Natural killer cell (primary cell): ENCODE measurements at regions not wholly inside any gene's neighbourhood (a gene's known extent, or its start where the extent isn't known, plus 50 kb on each side); places are given as distances from the start of the nearest gene placed in this dataset.

Experiments used
- ATAC-seq, 3 donors: fragments of 150-1000 bp in 2 of 3; fragments of 200-7000 bp in 1 of 3; cut with Tn5 transposase; 1 replicate in 1 of 3; 2 replicates in 2 of 3; pipeline ENCODE4 v1.10.0; 2021; ENCODE audit warnings: mild to moderate bottlenecking in 2 of 3, moderate library complexity in 2 of 3
- DNase-seq, 2 donors: peaks; one replicate each; pipeline versions ENCODE4 v3.0.0 to v3.0.0-alpha.2; 2013 to 2021; ENCODE audit warnings: mixed read lengths in 1 of 2
- H3K27ac ChIP-seq: one replicate; pipeline ENCODE4 v1.5.1; 2013; ENCODE audit warnings: mild to moderate bottlenecking, low read length
- H3K27me3 ChIP-seq: one replicate; pipeline ENCODE4 v1.6.1; 2013; ENCODE audit warnings: low read length; ENCODE audit not compliant: control insufficient read depth, insufficient read depth
- H3K36me3 ChIP-seq: one replicate; pipeline ENCODE4 v1.6.1; 2013; ENCODE audit warnings: low read length; ENCODE audit not compliant: control insufficient read depth, insufficient read depth
- H3K4me1 ChIP-seq: one replicate; pipeline ENCODE4 v1.6.1; 2013; ENCODE audit warnings: low read length; ENCODE audit not compliant: control insufficient read depth, insufficient read depth
- H3K4me3 ChIP-seq: one replicate; pipeline ENCODE4 v1.5.1; 2013; ENCODE audit warnings: low read length
- H3K9me3 ChIP-seq: one replicate; pipeline ENCODE4 v1.6.1; 2013; ENCODE audit warnings: low read length; ENCODE audit not compliant: control insufficient read depth, insufficient read depth
- H3K27ac Mint-ChIP-seq, 2 donors: one replicate each; pipeline ENCODE4 v1.8.0; 2022; ENCODE audit warnings: mild to moderate bottlenecking in 2 of 2, mixed read lengths in 2 of 2, moderate library complexity in 1 of 2
- H3K27me3 Mint-ChIP-seq, 2 donors: one replicate each; pipeline ENCODE4 v1.8.0; 2022; ENCODE audit warnings: low read depth in 2 of 2, mixed read lengths in 2 of 2
- H3K36me3 Mint-ChIP-seq: one replicate; pipeline ENCODE4 v1.8.0; 2022; ENCODE audit warnings: mixed read lengths
- H3K4me1 Mint-ChIP-seq, 2 donors: one replicate each; pipeline ENCODE4 v1.8.0; 2022; ENCODE audit warnings: mixed read lengths in 2 of 2
- H3K4me3 Mint-ChIP-seq: one replicate; pipeline ENCODE4 v1.8.0; 2022; ENCODE audit warnings: mild to moderate bottlenecking, moderate library complexity, mixed read lengths
- H3K9me3 Mint-ChIP-seq, 2 donors: one replicate each; pipeline ENCODE4 v1.8.0; 2022; ENCODE audit warnings: mixed read lengths in 2 of 2
- WGBS: methylation state at CpG from one replicate; pipeline ENCODE4 v1.1.7; 2013; ENCODE audit warnings: missing lambda C conversion rate; ENCODE audit not compliant: insufficient coverage; 5-methylcytosine and 5-hydroxymethylcytosine counted together
- intact Hi-C: fragments of 100-400 bp; cut with micrococcal nuclease; formaldehyde crosslinking; loops from one replicate; pipeline ENCODE4 v1.14.2; 2022
- TF ChIP-seq, protein P1 (sequence below): fragments of 200-600 bp; IDR thresholded peaks from one replicate; pipeline ENCODE4 v1.8.0; 2022; ENCODE audit warnings: antibody characterized with exemption

DNA sequence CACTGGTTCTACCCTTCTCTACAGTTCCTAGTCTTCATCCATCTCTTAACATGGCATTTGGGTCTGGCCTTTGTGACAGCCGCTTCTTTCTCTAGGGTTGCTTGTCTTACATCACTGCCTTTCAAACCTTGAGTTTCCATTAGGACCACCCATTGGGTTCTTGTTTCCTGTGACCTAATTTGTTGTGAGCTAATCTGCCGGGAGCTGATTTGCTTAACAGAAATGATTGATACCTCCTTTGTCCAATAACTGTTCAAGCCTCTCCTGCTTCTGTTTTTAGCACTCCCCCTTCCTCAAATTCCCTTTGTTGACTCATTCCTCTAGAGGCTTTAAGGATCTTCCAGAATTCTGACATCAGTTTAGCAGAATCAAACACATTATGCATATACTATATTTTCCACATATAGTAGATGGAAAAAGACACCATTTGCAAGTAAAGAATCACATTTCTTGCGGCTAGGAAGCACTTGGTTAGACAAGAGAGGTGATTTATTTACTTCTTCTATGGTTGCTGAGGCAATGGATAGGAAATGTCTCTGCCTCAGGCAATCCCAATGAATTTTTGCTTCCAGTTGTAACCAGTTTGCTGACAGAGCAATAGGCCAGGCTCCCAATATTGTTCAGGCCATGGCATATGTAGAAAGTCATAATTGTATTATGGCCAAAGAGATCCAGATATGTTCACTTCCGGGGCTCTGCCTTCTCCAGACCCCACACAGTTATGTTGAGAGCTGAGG is 130.7 kb downstream of the SNX19 start:
- H3K4me1 Mint-ChIP-seq = no peaks in the 10 kb centered on the region
- no peaks in the 10 kb centered on the region for H3K4me1 ChIP-seq
- H3K4me3 ChIP-seq = no peak overlapping the region
- 91% methylated on average over 2 of the region's 4 CpGs for WGBS
- H3K9me3 Mint-ChIP-seq = no peaks in the 10 kb centered on the region
- no peak overlapping the region for H3K27ac ChIP-seq
- peaks cover 3 to 21% of the 10 kb centered on the region in 2 donors for H3K27me3 Mint-ChIP-seq
- H3K4me3 Mint-ChIP-seq = no peak overlapping the region
- H3K36me3 ChIP-seq = no peaks in the 10 kb centered on the region
- ATAC-seq (no peak), DNase-seq (no peak)
- no peak overlapping the region for H3K27ac Mint-ChIP-seq
- peaks cover 4% of the 10 kb centered on the region for H3K9me3 ChIP-seq
- peaks cover 4% of the 10 kb centered on the region for H3K36me3 Mint-ChIP-seq
- TF ChIP-seq, protein P1, sequence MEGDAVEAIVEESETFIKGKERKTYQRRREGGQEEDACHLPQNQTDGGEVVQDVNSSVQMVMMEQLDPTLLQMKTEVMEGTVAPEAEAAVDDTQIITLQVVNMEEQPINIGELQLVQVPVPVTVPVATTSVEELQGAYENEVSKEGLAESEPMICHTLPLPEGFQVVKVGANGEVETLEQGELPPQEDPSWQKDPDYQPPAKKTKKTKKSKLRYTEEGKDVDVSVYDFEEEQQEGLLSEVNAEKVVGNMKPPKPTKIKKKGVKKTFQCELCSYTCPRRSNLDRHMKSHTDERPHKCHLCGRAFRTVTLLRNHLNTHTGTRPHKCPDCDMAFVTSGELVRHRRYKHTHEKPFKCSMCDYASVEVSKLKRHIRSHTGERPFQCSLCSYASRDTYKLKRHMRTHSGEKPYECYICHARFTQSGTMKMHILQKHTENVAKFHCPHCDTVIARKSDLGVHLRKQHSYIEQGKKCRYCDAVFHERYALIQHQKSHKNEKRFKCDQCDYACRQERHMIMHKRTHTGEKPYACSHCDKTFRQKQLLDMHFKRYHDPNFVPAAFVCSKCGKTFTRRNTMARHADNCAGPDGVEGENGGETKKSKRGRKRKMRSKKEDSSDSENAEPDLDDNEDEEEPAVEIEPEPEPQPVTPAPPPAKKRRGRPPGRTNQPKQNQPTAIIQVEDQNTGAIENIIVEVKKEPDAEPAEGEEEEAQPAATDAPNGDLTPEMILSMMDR = no peak
- intact Hi-C loops = no loop called here
- no peaks in the 10 kb centered on the region for H3K27me3 ChIP-seq

DNA sequence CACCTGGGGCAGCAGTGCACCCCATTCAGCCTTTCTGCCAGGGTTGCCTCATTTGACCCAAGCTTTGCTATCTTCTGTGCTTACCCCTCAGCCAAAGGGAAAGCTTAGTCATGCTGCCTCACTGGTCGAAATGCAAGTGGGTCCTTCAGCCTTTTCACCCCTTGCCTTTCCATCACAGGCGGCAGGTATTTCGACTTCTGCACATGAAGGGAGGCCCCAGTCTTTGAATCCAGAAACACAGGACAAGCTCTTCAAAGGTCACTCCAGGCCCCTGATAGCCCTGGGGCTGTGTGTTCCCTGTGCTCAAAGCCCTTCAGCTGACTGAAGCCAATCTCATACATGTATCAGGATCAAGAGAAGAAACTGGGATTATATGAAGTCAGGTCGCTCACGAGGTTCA is 129.7 kb downstream of the SNX19 start:
- peaks cover 12% of the 10 kb centered on the region for H3K36me3 Mint-ChIP-seq
- H3K27ac Mint-ChIP-seq = no peak overlapping the region
- peaks cover 7 to 30% of the 10 kb centered on the region in 2 donors for H3K27me3 Mint-ChIP-seq
- ATAC-seq = no peak
- 89% methylated on average over 5 of the region's 5 CpGs for WGBS
- H3K4me1 Mint-ChIP-seq = no peaks in the 10 kb centered on the region
- H3K27ac ChIP-seq = no peak overlapping the region
- no peaks in the 10 kb centered on the region for H3K27me3 ChIP-seq
- H3K4me3 ChIP-seq = no peak overlapping the region
- no peaks in the 10 kb centered on the region for H3K9me3 Mint-ChIP-seq
- intact Hi-C loops = no loop called here
- DNase-seq = no peak
- no peak overlapping the region for H3K4me3 Mint-ChIP-seq
- H3K4me1 ChIP-seq = no peaks in the 10 kb centered on the region
- TF ChIP-seq, protein P1 = no peak
- H3K9me3 ChIP-seq = peaks cover 6% of the 10 kb centered on the region
- no peaks in the 10 kb centered on the region for H3K36me3 ChIP-seq

DNA sequence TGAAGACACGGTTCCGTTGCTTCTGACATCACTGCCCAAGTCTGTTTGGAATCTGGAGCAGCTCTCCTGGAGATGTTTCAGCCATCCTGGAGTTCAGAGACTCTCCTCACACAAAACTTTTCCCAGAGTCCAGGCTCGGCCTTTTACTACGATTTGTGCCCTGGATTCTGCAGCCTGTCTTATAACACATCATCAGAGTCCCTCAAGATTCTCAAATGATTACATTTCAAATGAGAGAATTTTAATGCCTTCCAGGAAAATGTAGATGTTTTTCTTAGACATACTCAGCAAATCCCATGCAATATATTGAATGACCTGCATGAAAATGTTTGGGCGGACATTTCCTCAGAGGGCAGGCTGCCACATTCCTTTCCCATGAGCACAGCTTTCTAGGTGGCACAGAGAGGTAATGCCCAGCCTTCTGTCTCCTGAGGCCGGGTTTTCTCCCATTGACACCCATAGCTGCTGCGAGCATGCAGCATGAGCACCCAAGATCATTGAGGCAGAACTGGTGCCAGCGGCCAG is 129.1 kb downstream of the SNX19 start:
- no peaks in the 10 kb centered on the region for H3K4me1 Mint-ChIP-seq
- Histone ChIP-seq H3K4me1 (no peaks in the 10 kb centered on the region), H3K27ac (no peak overlapping the region), H3K36me3 (no peaks in the 10 kb centered on the region), H3K9me3 (peaks cover 6% of the 10 kb centered on the region), H3K4me3 (no peak overlapping the region), H3K27me3 (no peaks in the 10 kb centered on the region)
- DNase-seq (no peak), ATAC-seq (no peak)
- H3K4me3 Mint-ChIP-seq = no peak overlapping the region
- H3K9me3 Mint-ChIP-seq = peaks cover 0 to 2% of the 10 kb centered on the region in 2 donors
- H3K27ac Mint-ChIP-seq = no peak overlapping the region
- intact Hi-C loops = no loop called here
- peaks cover 8 to 30% of the 10 kb centered on the region in 2 donors for H3K27me3 Mint-ChIP-seq
- H3K36me3 Mint-ChIP-seq = peaks cover 12% of the 10 kb centered on the region
- TF ChIP-seq, protein P1 = no peak
- WGBS = 93% methylated on average over 8 of the region's 8 CpGs
